Endodermal cell (in vitro differentiated cells): ENCODE measurements at regions not wholly inside any gene's neighbourhood (a gene's known extent, or its start where the extent isn't known, plus 50 kb on each side); places are given as distances from the start of the nearest gene placed in this dataset.

ENCODE experiments used
- DNase-seq: peaks from one replicate; pipeline ENCODE4 v3.0.0-alpha.2; 2017
- H3K27ac ChIP-seq: 2 replicates; pipeline ENCODE4 v1.5.1; 2013; ENCODE audit warnings: mild to moderate bottlenecking, low read depth, low read length, moderate library complexity
- H3K27me3 ChIP-seq: 2 replicates; pipeline ENCODE4 v1.6.1; 2013; ENCODE audit warnings: mild to moderate bottlenecking, low read length, moderate library complexity; ENCODE audit not compliant: insufficient read depth, control insufficient read depth, poor library complexity, severe bottlenecking
- H3K36me3 ChIP-seq: 2 replicates; pipeline ENCODE4 v1.7.0; 2013; ENCODE audit warnings: mild to moderate bottlenecking, low read length, moderate library complexity; ENCODE audit not compliant: control insufficient read depth, insufficient read depth
- H3K4me1 ChIP-seq: one replicate; pipeline ENCODE4 v1.7.0; 2013; ENCODE audit warnings: low read length; ENCODE audit not compliant: control insufficient read depth, insufficient read depth
- H3K4me3 ChIP-seq: 2 replicates; pipeline ENCODE4 v1.5.1; 2013; ENCODE audit warnings: mild to moderate bottlenecking, low read length, moderate library complexity
- H3K9ac ChIP-seq: 2 replicates; pipeline ENCODE4 v1.6.1; 2013; ENCODE audit warnings: mild to moderate bottlenecking, low read length, moderate library complexity; ENCODE audit not compliant: poor library complexity, severe bottlenecking; ENCODE audit errors: extremely low read depth
- H3K9me3 ChIP-seq: 2 replicates; pipeline ENCODE4 v1.6.1; 2013; ENCODE audit warnings: mild to moderate bottlenecking, low read length, moderate library complexity; ENCODE audit not compliant: control insufficient read depth
- H3K27ac Mint-ChIP-seq: 2 replicates; pipeline ENCODE4 v1.8.0; 2020; ENCODE audit warnings: mixed read lengths
- H3K27me3 Mint-ChIP-seq: 2 replicates; pipeline ENCODE4 v1.8.0; 2021; ENCODE audit warnings: mild to moderate bottlenecking, mixed read lengths; ENCODE audit not compliant: insufficient read depth
- H3K36me3 Mint-ChIP-seq: 2 replicates; pipeline ENCODE4 v1.8.0; 2020; ENCODE audit warnings: low read depth, mixed read lengths
- H3K4me1 Mint-ChIP-seq: 2 replicates; pipeline ENCODE4 v1.8.0; 2020; ENCODE audit warnings: mixed read lengths
- H3K4me3 Mint-ChIP-seq: 2 replicates; pipeline ENCODE4 v1.8.0; 2020; ENCODE audit warnings: mild to moderate bottlenecking, moderate library complexity, mixed read lengths
- H3K9me3 Mint-ChIP-seq: 2 replicates; pipeline ENCODE4 v1.8.0; 2020; ENCODE audit warnings: mild to moderate bottlenecking, mixed read lengths
- WGBS, 2 experiments: methylation state at CpG; one replicate each; pipeline versions ENCODE4 v1.1.5 to v1.1.7; 2013; ENCODE audit warnings: missing lambda C conversion rate in 2 of 2, mixed read lengths in 1 of 2; ENCODE audit not compliant: insufficient coverage in 1 of 2, insufficient read length in 1 of 2; 5-methylcytosine and 5-hydroxymethylcytosine counted together
- TF ChIP-seq, protein P1 (sequence below): fragments of 200-600 bp; sonication (generic); conservative IDR thresholded peaks from 2 replicates; pipeline ENCODE4 v1.5.0; 2021; ENCODE audit warnings: antibody characterized with exemption, mild to moderate bottlenecking

DNA sequence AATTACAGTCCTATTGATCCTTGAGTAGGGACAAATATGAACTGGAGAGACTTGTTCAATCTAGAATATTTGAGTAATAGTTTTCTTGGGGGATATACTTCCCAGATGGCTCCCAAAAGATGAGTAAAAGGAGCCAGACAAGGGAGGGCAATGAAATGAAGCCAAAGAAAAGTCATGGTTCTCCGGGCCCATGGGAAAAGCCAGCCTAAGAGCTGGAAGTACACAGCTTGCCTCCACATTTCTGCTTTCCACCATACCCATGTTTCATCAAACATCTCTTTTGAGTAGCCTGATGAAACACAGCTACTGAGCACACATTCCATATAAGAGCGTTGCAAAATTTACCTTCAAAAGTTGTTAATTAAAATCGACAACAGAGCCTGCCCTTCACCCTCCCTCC, 535.0 kb upstream of the FZD8 start:
- Mint-ChIP-seq H3K9me3 (no peaks in the 10 kb centered on the region), H3K27ac (no peak overlapping the region), H3K36me3 (no peaks in the 10 kb centered on the region), H3K4me3 (no peak overlapping the region), H3K27me3 (no peaks in the 10 kb centered on the region), H3K4me1 (peaks cover 4% of the 10 kb centered on the region)
- H3K9me3 ChIP-seq: no peaks in the 10 kb centered on the region
- no peaks in the 10 kb centered on the region for H3K27me3 ChIP-seq
- H3K36me3 ChIP-seq: no peaks in the 10 kb centered on the region
- TF ChIP-seq, protein P1, sequence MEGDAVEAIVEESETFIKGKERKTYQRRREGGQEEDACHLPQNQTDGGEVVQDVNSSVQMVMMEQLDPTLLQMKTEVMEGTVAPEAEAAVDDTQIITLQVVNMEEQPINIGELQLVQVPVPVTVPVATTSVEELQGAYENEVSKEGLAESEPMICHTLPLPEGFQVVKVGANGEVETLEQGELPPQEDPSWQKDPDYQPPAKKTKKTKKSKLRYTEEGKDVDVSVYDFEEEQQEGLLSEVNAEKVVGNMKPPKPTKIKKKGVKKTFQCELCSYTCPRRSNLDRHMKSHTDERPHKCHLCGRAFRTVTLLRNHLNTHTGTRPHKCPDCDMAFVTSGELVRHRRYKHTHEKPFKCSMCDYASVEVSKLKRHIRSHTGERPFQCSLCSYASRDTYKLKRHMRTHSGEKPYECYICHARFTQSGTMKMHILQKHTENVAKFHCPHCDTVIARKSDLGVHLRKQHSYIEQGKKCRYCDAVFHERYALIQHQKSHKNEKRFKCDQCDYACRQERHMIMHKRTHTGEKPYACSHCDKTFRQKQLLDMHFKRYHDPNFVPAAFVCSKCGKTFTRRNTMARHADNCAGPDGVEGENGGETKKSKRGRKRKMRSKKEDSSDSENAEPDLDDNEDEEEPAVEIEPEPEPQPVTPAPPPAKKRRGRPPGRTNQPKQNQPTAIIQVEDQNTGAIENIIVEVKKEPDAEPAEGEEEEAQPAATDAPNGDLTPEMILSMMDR: no peak
- peaks cover 4% of the 10 kb centered on the region for H3K4me1 ChIP-seq
- no peak for DNase-seq
- H3K9ac ChIP-seq: no peak overlapping the region
- H3K27ac ChIP-seq: no peak overlapping the region
- 80 to 92% methylated on average over 1 to 3 of the region's 3 CpGs for WGBS, 2 experiments
- H3K4me3 ChIP-seq: no peak overlapping the region

DNA sequence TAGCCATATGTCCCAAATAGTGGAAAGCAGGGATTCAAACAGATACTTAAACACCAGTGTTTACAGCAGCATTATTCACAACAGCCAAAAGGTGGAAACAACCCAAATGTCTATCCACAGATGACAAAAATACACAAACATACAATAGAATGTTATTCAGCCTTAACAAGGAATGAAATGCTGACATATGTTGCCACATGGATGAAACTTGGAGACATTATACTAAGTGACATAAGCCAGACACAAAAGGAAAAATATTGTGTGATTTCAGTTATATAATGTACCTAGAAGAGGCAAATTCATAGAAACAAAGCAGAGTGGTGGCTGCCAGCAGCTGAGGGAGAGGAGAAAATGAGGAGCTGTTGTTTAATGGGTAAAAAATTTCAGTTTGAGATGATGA, 533.9 kb upstream of the FZD8 start:
- no peaks in the 10 kb centered on the region for H3K36me3 Mint-ChIP-seq
- peaks cover 5% of the 10 kb centered on the region for H3K4me1 Mint-ChIP-seq
- DNase-seq: no peak
- Histone ChIP-seq H3K9me3 (no peaks in the 10 kb centered on the region), H3K4me1 (peaks cover 4% of the 10 kb centered on the region), H3K27me3 (no peaks in the 10 kb centered on the region), H3K9ac (no peak overlapping the region), H3K36me3 (no peaks in the 10 kb centered on the region), H3K4me3 (no peak overlapping the region), H3K27ac (no peak overlapping the region)
- no peak overlapping the region for H3K4me3 Mint-ChIP-seq
- H3K27ac Mint-ChIP-seq: no peak overlapping the region
- TF ChIP-seq, protein P1: no peak
- H3K9me3 Mint-ChIP-seq: no peaks in the 10 kb centered on the region
- H3K27me3 Mint-ChIP-seq: no peaks in the 10 kb centered on the region

DNA sequence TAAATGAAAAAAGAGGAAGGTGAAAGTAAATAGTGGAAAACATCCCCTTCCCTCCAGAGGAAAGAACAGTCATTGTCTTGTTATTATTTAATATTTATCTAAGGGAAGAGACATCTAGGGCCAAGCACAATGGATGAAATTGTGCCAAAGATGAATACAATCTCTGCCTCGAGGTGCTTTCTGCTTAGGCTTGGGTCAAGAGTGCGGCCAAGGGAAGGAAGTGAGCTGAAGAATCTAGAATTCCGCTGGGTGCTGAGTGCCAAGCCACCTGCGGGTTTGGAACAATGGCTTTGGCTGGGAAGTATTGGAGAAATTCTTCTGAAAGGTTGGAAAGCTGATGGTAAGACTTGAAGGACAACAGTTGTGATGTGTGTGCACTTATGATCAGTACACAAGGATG, 531.3 kb upstream of the FZD8 start:
- Mint-ChIP-seq H3K9me3 (no peaks in the 10 kb centered on the region), H3K36me3 (no peaks in the 10 kb centered on the region), H3K4me1 (peaks cover 25% of the 10 kb centered on the region), H3K27ac (no peak overlapping the region), H3K4me3 (no peak overlapping the region), H3K27me3 (no peaks in the 10 kb centered on the region)
- WGBS, 2 experiments: 75 to 79% methylated on average over 3 to 4 of the region's 4 CpGs
- Histone ChIP-seq H3K27ac (no peak overlapping the region), H3K9ac (no peak overlapping the region), H3K4me3 (no peak overlapping the region), H3K4me1 (peaks cover 7% of the 10 kb centered on the region), H3K36me3 (no peaks in the 10 kb centered on the region), H3K27me3 (no peaks in the 10 kb centered on the region), H3K9me3 (no peaks in the 10 kb centered on the region)
- TF ChIP-seq, protein P1: no peak
- no peak for DNase-seq
